Activated CD4-positive, alpha-beta T cell treated with anti-CD3 and anti-CD28 coated beads, Interleukin-2, Interleukin-6, amounts not matched to agents 100 ng/mL and 50 ng/mL, durations not matched to agents 16 hours and 8 hours (primary cell): ENCODE measurements at regions not wholly inside any gene's neighbourhood (a gene's known extent, or its start where the extent isn't known, plus 50 kb on each side); places are given as distances from the start of the nearest gene placed in this dataset.

ENCODE experiments used
- DNase-seq: peaks from one replicate; pipeline ENCODE4 v3.0.0-alpha.2; 2020

GRCh38 chr5:77157732-77158532, 52.5 kb upstream of the PDE8B start:
- no peak for DNase-seq

DNA sequence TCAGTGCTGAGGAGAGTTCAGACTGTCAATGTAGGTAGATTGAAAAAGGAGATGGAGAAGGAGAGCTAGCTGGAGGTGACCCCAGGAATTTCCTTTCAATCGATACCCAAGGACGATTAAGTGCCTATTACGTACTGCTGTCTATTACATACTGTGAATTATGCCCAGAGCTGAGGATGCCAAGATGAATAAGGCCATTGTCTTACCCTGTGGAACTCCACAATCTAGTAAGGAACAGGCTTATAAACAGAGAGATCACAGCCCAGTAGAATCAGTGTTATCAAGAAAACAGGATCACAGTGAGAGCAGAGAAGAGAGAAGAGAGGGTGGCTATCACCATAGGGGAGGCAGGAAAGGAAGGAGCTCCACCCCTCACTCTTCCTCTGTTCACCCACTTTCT, 54.1 kb upstream of the PDE8B start:
- DNase-seq = no peak

DNA sequence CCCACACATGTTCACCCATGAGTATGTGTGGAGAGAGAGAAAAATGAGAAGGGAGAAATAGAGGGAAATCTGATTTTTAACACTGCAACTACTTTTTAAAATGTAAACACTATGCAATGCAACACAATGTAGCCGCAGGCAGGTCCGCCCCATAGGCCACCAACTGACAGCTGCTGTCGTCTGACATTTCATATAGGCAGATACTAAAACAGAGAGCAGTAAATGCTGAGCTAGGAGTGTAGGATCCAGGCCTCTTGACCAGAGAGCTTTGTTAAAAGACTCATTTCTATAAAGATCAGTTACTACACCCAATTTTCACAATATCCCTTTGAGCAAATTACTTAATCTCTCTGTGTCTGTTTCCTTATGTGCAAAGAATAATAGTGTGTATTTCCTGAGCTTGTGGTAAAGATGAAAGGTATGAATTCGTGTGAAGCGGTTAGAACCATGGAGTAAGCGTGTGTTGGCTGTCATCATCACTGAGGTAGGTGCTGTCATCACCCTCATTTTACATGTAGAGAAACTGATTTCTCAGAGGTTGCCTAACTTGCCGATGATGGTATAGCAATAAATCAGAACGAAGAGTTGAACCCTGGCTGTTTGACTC, 55.2 kb upstream of the PDE8B start:
- peak; percentile 24 for DNase-seq

- no peak for DNase-seq
These were observed 58.0 kb upstream of the PDE8B start for GRCh38 chr5:77152441-77152840.

DNA sequence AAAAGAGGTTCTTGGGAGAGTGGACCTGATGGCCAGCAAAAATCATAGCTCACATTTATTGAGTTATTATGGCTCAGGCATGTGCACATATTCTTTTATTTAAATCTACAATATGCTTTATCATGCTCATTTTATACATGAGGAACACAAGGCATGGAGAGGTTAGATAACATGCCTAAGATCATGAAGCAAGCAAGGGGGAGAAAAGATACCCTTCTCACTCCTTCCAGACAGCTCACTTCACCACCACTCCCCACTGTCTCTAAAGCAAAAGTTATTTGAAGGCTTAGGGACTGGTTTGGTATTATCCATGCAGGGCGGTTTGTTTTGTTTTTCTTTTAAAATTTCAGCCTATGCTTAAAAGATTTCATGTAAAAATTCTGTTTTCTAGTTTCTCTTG, 59.0 kb upstream of the PDE8B start:
- no peak for DNase-seq

- no peak for DNase-seq
These were observed 59.8 kb upstream of the ZBED3 start for GRCh38 chr5:77146896-77147295.

- no peak for DNase-seq
These were observed 58.6 kb upstream of the ZBED3 start for GRCh38 chr5:77145666-77146065.

DNA sequence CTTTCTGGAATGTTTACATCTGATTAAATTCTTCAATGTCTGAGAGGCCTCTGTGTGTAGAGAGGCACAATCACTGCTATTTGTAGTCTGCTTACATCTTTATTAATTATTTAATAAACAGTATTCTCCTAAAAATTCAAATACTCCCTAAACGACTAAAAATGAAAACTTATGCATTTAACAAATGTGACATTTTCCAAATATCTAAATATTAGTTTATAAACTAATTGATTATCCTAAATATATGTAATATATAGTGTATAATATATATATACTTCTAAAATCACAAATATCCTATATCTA, 57.7 kb upstream of the ZBED3 start:
- DNase-seq = no peak

DNA sequence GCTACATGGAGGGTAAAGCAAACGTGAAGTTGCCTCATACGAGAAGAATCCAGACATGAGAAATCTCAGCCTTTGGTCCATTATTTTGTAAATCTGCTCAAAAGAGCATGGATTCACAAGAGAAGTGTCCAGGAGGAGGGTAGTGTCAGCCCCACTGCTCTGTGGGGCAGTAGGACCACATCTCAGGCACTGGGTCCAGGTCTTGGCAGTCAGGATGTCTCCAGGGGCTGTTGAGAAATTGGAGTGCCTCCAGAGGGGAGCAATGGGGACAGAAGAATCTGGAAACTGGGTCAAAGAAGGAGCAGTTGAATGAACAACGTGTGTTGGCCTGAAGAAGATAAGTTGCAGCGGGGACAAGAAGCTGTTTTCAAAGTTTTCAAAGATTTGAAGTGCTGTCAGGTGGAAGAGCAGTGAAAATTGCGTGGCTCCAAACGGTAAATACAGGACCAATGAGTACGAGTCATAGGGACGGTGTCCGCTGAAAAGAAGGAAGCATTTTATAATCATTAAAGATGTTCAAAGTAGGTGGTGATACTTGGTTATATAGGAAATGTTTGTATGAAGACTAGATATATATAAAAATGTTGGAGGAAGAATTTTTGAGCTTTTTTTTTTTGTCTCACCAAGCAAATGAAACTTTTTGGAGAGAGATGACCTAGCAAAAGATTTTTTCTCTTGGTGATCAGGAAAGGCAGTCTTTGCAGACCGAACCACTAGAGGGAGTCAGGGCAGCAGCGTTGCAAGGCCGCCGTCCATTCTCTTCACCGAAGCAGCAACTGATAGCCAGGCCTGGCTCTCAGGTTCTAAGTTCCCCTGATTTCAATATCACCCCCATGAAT, 57.1 kb upstream of the ZBED3 start:
- DNase-seq = peak; percentile 73

DNA sequence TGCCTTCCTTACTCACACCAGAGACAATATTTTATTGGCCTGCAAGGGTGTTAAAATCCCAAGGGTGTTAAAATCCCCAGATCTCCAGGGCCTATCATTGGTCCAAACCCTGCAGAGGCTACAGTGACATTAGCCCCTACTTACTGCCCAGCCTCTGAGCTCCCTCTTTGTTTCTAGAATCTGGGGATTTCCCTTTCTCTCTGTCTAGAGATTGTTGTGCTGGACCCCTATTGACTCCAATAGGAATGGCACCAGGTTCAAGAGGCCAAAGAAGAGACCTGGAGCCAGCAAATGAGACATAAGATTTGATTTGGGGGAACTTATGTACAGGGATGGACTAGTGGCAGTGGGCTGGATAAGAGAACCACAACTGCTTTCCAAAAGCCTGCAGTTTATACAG, 53.3 kb upstream of the ZBED3 start:
- DNase-seq = no peak

DNA sequence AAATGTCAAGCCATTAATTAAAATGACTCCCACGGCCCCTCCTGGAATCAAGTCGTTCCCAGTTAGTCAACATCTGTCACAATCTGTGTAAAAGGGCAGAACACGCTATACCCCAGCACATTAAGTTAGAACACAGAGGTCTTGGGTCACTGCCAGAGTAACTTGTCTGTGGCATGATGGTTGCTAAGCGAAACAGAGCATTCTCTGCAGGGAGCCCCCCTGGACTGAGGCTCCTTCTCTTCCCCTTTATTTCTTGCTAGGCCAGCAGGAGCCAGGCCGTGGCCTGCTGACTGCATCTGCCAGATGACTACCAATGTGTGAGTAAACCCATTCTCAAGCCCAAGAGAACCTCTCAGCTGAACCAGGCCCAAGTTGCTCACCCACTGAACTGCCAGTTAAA, 51.9 kb upstream of the ZBED3 start:
- DNase-seq = peak; percentile 4
